H9 (cell line): ENCODE measurements at regions not wholly inside any gene's neighbourhood (a gene's known extent, or its start where the extent isn't known, plus 50 kb on each side); places are given as distances from the start of the nearest gene placed in this dataset.

Experiments
- DNase-seq: peaks from one replicate; pipeline ENCODE4 v3.0.0-alpha.2; 2017
- H2AFZ ChIP-seq: one replicate; pipeline ENCODE4 v1.6.1; 2013; ENCODE audit warnings: mild to moderate bottlenecking, low read length, control low read depth, moderate library complexity
- H2AK5ac ChIP-seq: 2 replicates; pipeline ENCODE4 v1.6.1; 2013; ENCODE audit warnings: low read length, control low read depth, mixed read lengths; ENCODE audit not compliant: insufficient read length
- H2BK120ac ChIP-seq: one replicate; pipeline ENCODE4 v1.6.1; 2013; ENCODE audit warnings: low read depth, mild to moderate bottlenecking, low read length, control low read depth, inconsistent platforms; ENCODE audit not compliant: poor library complexity, severe bottlenecking
- H2BK12ac ChIP-seq: 2 replicates; pipeline ENCODE4 v1.6.1; 2013; ENCODE audit warnings: low read length, control low read depth, mixed read lengths, low read depth; ENCODE audit not compliant: insufficient read length
- H2BK15ac ChIP-seq: 2 replicates; pipeline ENCODE4 v1.6.1; 2013; ENCODE audit warnings: low read depth, low read length, control low read depth
- H2BK20ac ChIP-seq: one replicate; pipeline ENCODE4 v1.6.1; 2013; ENCODE audit warnings: low read depth, mild to moderate bottlenecking, low read length, control low read depth, inconsistent platforms; ENCODE audit not compliant: poor library complexity, severe bottlenecking
- H2BK5ac ChIP-seq: 2 replicates; pipeline ENCODE4 v1.6.1; 2013; ENCODE audit warnings: low read length, control low read depth, mixed read lengths; ENCODE audit not compliant: insufficient read length
- H3K14ac ChIP-seq: 2 replicates; pipeline ENCODE4 v1.6.1; 2013; ENCODE audit warnings: low read length, control low read depth; ENCODE audit not compliant: insufficient read depth
- H3K18ac ChIP-seq: 2 replicates; pipeline ENCODE4 v1.6.1; 2013; ENCODE audit warnings: low read depth, mild to moderate bottlenecking, mixed read lengths, low read length, control low read depth; ENCODE audit not compliant: insufficient read length
- H3K23ac ChIP-seq: 2 replicates; pipeline ENCODE4 v1.6.1; 2013; ENCODE audit warnings: low read length, control low read depth, mixed read lengths, low read depth; ENCODE audit not compliant: insufficient read length
- H3K23me2 ChIP-seq: 2 replicates; pipeline ENCODE4 v1.6.1; 2013; ENCODE audit warnings: low read depth, mild to moderate bottlenecking, mixed read lengths, low read length, control low read depth; ENCODE audit not compliant: insufficient read length, poor library complexity, severe bottlenecking
- H3K27ac ChIP-seq: 2 replicates; pipeline ENCODE4 v1.5.1; 2013; ENCODE audit warnings: low read length, control low read depth, mixed read lengths, low read depth; ENCODE audit not compliant: insufficient read length
- H3K27me3 ChIP-seq: 2 replicates; pipeline ENCODE4 v1.6.1; 2013; ENCODE audit warnings: low read length, control low read depth, inconsistent platforms; ENCODE audit not compliant: insufficient read depth
- H3K4ac ChIP-seq: 2 replicates; pipeline ENCODE4 v1.6.1; 2013; ENCODE audit warnings: low read depth, mild to moderate bottlenecking, control low read depth, inconsistent platforms, low read length, moderate library complexity
- H3K4me1 ChIP-seq: 2 replicates; pipeline ENCODE4 v1.6.1; 2013; ENCODE audit warnings: low read length, control low read depth, inconsistent platforms; ENCODE audit not compliant: insufficient read depth
- H3K4me2 ChIP-seq: 2 replicates; pipeline ENCODE4 v1.6.1; 2013; ENCODE audit warnings: low read length, control low read depth, mixed read lengths; ENCODE audit not compliant: insufficient read length, insufficient read depth
- H3K56ac ChIP-seq: 2 replicates; pipeline ENCODE4 v1.6.1; 2013; ENCODE audit warnings: low read depth, mild to moderate bottlenecking, mixed read lengths, low read length, control low read depth; ENCODE audit not compliant: insufficient read length
- H3K79me1 ChIP-seq: 2 replicates; pipeline ENCODE4 v1.6.1; 2013; ENCODE audit warnings: low read depth, mild to moderate bottlenecking, moderate library complexity, low read length, control low read depth, inconsistent platforms; ENCODE audit not compliant: insufficient read depth, poor library complexity, severe bottlenecking
- H3K79me2 ChIP-seq: 2 replicates; pipeline ENCODE4 v1.6.1; 2013; ENCODE audit warnings: low read length, control low read depth, inconsistent platforms; ENCODE audit not compliant: insufficient read depth
- H3K9ac ChIP-seq: 2 replicates; pipeline ENCODE4 v1.6.1; 2013; ENCODE audit warnings: low read length, control low read depth, mixed read lengths; ENCODE audit not compliant: insufficient read length; ENCODE audit errors: extremely low read depth
- H3K9me3 ChIP-seq: one replicate; pipeline ENCODE4 v1.6.1; 2013; ENCODE audit warnings: low read depth, low read length, inconsistent platforms; ENCODE audit not compliant: control insufficient read depth
- H3T11ph ChIP-seq: one replicate; pipeline ENCODE4 v1.6.1; 2013; ENCODE audit warnings: mild to moderate bottlenecking, low read length, control low read depth, inconsistent platforms
- H4K20me1 ChIP-seq: one replicate; pipeline ENCODE4 v1.6.1; 2013; ENCODE audit not compliant: control insufficient read depth, insufficient read length, insufficient read depth
- H4K5ac ChIP-seq: 2 replicates; pipeline ENCODE4 v1.6.1; 2013; ENCODE audit warnings: low read depth, mild to moderate bottlenecking, mixed read lengths, low read length, control low read depth; ENCODE audit not compliant: insufficient read length
- H4K8ac ChIP-seq: replicated peaks from 2 replicates; pipeline ENCODE4 v1.6.1; 2013; ENCODE audit warnings: low read length, control low read depth, mixed read lengths, low read depth; ENCODE audit not compliant: insufficient read length
- H4K91ac ChIP-seq: 2 replicates; pipeline ENCODE4 v1.6.1; 2013; ENCODE audit warnings: low read depth, mild to moderate bottlenecking, moderate library complexity, mixed read lengths, low read length, control low read depth; ENCODE audit not compliant: insufficient read length
- H3K27ac Mint-ChIP-seq, 3 experiments: 2 replicates in 2 of 3; 3 replicates in 1 of 3; pipeline ENCODE4 v1.8.0; 2020 to 2021; ENCODE audit warnings: mixed read lengths in 3 of 3, mild to moderate bottlenecking in 1 of 3, moderate library complexity in 1 of 3
- H3K27me3 Mint-ChIP-seq: 2 replicates; pipeline ENCODE4 v1.8.0; 2021; ENCODE audit warnings: low read depth, mild to moderate bottlenecking, moderate library complexity, mixed read lengths
- H3K36me3 Mint-ChIP-seq, 3 experiments: 2 replicates in 2 of 3; 3 replicates in 1 of 3; pipeline ENCODE4 v1.8.0; 2020 to 2021; ENCODE audit warnings: low read depth in 3 of 3, mixed read lengths in 3 of 3; ENCODE audit not compliant: insufficient read depth in 1 of 3
- H3K4me1 Mint-ChIP-seq, 2 experiments: 2 replicates each; pipeline ENCODE4 v1.8.0; 2020; ENCODE audit warnings: mixed read lengths in 2 of 2
- H3K4me3 Mint-ChIP-seq, 2 experiments: 2 replicates in 1 of 2; 3 replicates in 1 of 2; pipeline ENCODE4 v1.8.0; 2020 to 2021; ENCODE audit warnings: mild to moderate bottlenecking in 2 of 2, mixed read lengths in 2 of 2, moderate library complexity in 1 of 2
- H3K9me3 Mint-ChIP-seq, 2 experiments: 2 replicates in 1 of 2; 3 replicates in 1 of 2; pipeline ENCODE4 v1.8.0; 2020; ENCODE audit warnings: mild to moderate bottlenecking in 2 of 2, mixed read lengths in 2 of 2, moderate library complexity in 1 of 2
- CTCF ChIP-seq: fragments of 200-600 bp; sonication (generic); conservative IDR thresholded peaks from 3 replicates; pipeline ENCODE4 v1.8.0; 2021; ENCODE audit warnings: antibody characterized with exemption, mild to moderate bottlenecking
- WGBS: extraction: QIAGEN DNeasy Blood & Tissue Kit; methylation state at CpG from one replicate; pipeline ENCODE4 v1.1.7; 2013; ENCODE audit warnings: missing lambda C conversion rate, low lambda C conversion rate, mixed read lengths; ENCODE audit not compliant: insufficient read length; ENCODE audit errors: extremely low coverage; 5-methylcytosine and 5-hydroxymethylcytosine counted together

DNA sequence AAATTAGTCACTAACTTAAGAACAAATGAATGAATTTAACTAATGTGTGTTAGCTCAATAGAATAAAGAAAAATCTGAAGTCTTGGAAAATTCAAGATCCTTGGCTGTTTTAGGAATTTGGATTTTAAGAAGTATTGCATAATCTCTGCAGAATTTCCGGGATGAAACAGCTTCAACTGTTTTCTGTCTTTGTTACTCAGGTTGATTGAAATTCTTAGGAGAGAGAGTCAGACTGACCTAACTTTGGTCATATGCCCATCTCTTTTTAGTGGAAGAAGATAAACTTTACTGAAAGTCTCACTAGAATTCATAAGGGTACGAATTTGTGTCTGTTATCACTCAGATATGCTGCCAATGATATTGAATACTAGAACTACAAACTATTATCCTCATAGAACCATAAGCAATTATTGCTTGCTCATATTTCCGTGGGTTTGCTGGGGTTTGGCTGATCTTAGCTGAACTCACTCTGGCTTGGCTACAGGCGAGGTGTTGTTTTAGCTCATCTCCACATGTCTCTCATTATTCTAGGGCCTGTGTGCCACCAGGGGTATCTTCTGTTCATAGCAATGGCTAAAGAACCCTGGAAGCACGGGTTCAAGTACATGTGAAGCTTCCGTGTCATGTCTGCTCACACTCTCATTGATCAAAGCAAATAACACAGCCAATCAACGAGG is 257.4 kb upstream of the NOVA1 start:
- H2BK5ac ChIP-seq: no peak overlapping the region
- no CpG with 5 or more reads among the region's 7 CpGs for WGBS
- H2AFZ ChIP-seq: no peak overlapping the region
- no peaks in the 10 kb centered on the region for H3K9me3 ChIP-seq
- no peak overlapping the region for H2BK20ac ChIP-seq
- no peak for DNase-seq
- H3K23me2 ChIP-seq: no peaks in the 10 kb centered on the region
- H2BK120ac ChIP-seq: no peak overlapping the region
- no peak overlapping the region for H3T11ph ChIP-seq
- no peak overlapping the region for H3K14ac ChIP-seq
- H3K27me3 ChIP-seq: no peaks in the 10 kb centered on the region
- H4K20me1 ChIP-seq: no peaks in the 10 kb centered on the region
- Mint-ChIP-seq H3K36me3 (peaks cover 0 to 4% (median 0%) of the 10 kb centered on the region in 3 experiments; a peak in 1 of 7 replicates), H3K4me3 (no peak overlapping the region), H3K27me3 (no peaks in the 10 kb centered on the region), H3K27ac (no peak overlapping the region), H3K9me3 (peaks cover 0 to 3% of the 10 kb centered on the region in 2 experiments; a peak in 1 of 5 replicates), H3K4me1 (no peaks in the 10 kb centered on the region)
- H3K4me2 ChIP-seq: no peak overlapping the region
- no peak overlapping the region for H4K5ac ChIP-seq
- no peaks in the 10 kb centered on the region for H3K79me2 ChIP-seq
- no peak overlapping the region for H3K56ac ChIP-seq
- no peak overlapping the region for H2BK15ac ChIP-seq
- H3K27ac ChIP-seq: no peak overlapping the region
- H3K18ac ChIP-seq: no peak overlapping the region
- H4K91ac ChIP-seq: no peak overlapping the region
- H3K9ac ChIP-seq: no peak overlapping the region
- H3K79me1 ChIP-seq: no peaks in the 10 kb centered on the region
- no peak overlapping the region for H4K8ac ChIP-seq
- no peak overlapping the region for H2AK5ac ChIP-seq
- no peaks in the 10 kb centered on the region for H3K4me1 ChIP-seq
- H3K4ac ChIP-seq: no peak overlapping the region
- H3K23ac ChIP-seq: no peak overlapping the region
- no peak for TF ChIP-seq CTCF
- H2BK12ac ChIP-seq: no peak overlapping the region
